Mammary epithelial cell (primary cell): ENCODE measurements at regions not wholly inside any gene's neighbourhood (a gene's known extent, or its start where the extent isn't known, plus 50 kb on each side); places are given as distances from the start of the nearest gene placed in this dataset.

Source experiments
- EZH2 ChIP-seq: IDR thresholded peaks from 2 replicates; pipeline ENCODE4 v1.6.1; 2012; ENCODE audit warnings: low read length, inconsistent platforms, borderline replicate concordance
- TF ChIP-seq, protein P1 (sequence below), 2 donors: IDR thresholded peaks in 1 of 2; conservative IDR thresholded peaks in 1 of 2; 2 replicates each; pipeline ENCODE4 v1.5.1; 2011 to 2012; ENCODE audit warnings: inconsistent platforms in 2 of 2, low read length in 2 of 2, mild to moderate bottlenecking in 2 of 2, control low read depth in 1 of 2, low read depth in 1 of 2; ENCODE audit not compliant: insufficient read depth in 1 of 2; ENCODE audit errors: extremely low read depth in 1 of 2

DNA sequence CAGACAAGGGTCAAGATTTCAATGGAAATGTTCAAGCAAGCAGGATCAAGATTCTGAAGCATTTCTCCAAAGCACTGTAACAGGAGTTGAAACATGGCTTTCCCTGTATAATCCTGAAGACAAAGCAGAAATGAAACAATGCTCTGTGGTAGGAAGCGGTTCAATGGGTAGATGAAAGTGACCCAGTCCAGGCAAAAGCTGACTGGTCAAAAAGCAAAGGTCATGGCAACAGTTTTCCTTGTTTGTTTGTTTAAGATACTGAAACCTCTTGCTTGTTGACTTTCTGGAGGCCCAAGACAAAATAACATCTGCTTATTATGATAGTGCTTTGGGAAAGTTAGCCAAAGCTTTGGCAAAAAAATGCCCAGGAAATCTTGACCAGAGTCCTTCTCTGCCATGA is 1343.9 kb upstream of the PCDH9 start:
- TF ChIP-seq, protein P1, sequence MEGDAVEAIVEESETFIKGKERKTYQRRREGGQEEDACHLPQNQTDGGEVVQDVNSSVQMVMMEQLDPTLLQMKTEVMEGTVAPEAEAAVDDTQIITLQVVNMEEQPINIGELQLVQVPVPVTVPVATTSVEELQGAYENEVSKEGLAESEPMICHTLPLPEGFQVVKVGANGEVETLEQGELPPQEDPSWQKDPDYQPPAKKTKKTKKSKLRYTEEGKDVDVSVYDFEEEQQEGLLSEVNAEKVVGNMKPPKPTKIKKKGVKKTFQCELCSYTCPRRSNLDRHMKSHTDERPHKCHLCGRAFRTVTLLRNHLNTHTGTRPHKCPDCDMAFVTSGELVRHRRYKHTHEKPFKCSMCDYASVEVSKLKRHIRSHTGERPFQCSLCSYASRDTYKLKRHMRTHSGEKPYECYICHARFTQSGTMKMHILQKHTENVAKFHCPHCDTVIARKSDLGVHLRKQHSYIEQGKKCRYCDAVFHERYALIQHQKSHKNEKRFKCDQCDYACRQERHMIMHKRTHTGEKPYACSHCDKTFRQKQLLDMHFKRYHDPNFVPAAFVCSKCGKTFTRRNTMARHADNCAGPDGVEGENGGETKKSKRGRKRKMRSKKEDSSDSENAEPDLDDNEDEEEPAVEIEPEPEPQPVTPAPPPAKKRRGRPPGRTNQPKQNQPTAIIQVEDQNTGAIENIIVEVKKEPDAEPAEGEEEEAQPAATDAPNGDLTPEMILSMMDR (conservative IDR thresholded peaks at IDR 0.05 in 1 of 2, IDR thresholded peaks at IDR 0.05 in 1 of 2; ENCODE audit: extremely low read depth in 1 of 2, insufficient read depth in 1 of 2, low read depth in 1 of 2, low read length in 2 of 2) = no peak
- no peak for TF ChIP-seq EZH2
